Mucosa of descending colon (tissue), 3 donors: ENCODE measurements at regions not wholly inside any gene's neighbourhood (a gene's known extent, or its start where the extent isn't known, plus 50 kb on each side); places are given as distances from the start of the nearest gene placed in this dataset.

ENCODE experiments used
- ATAC-seq: fragments of 200-7000 bp; cut with Tn5 transposase; one replicate; pipeline ENCODE4 v1.9.1; 2020; ENCODE audit warnings: mild to moderate bottlenecking, moderate library complexity
- DNase-seq, 3 donors: peaks; one replicate each; pipeline ENCODE4 v3.0.0-alpha.2; 2020
- H3K36me3 ChIP-seq: fragments of 200-600 bp; one replicate; pipeline ENCODE4 v1.8.0; 2021; ENCODE audit warnings: low read depth, mild to moderate bottlenecking
- H3K4me1 ChIP-seq: fragments of 200-600 bp; one replicate; pipeline ENCODE4 v1.8.0; 2021; ENCODE audit warnings: low read depth, mild to moderate bottlenecking
- H3K4me3 ChIP-seq: fragments of 200-600 bp; one replicate; pipeline ENCODE4 v1.8.0; 2021; ENCODE audit warnings: mild to moderate bottlenecking
- H3K9me3 ChIP-seq: fragments of 200-600 bp; one replicate; pipeline ENCODE4 v1.8.0; 2021; ENCODE audit warnings: mild to moderate bottlenecking
- CTCF ChIP-seq: fragments of 200-600 bp; IDR thresholded peaks from one replicate; pipeline ENCODE4 v1.8.0; 2022; ENCODE audit warnings: antibody characterized with exemption, mild to moderate bottlenecking
- intact Hi-C, 2 donors: fragments of 100-400 bp; cut with DNase I in 1 of 2; cut with micrococcal nuclease in 1 of 2; formaldehyde crosslinking; loops; one replicate each; pipeline versions ENCODE4 v1.11.0 to v1.11.1; 2022; cut with DNase I, micrococcal nuclease
- donor health status: DM: no; HTN: no; CAD: no; lungs with moderate emphysema.
- donor health status: DM: no; HTN: no; CAD: no.
- donor health status: DM: no; HTN: yes; CAD: no.

- intact Hi-C loops = no loop called here
These were observed 74.7 kb upstream of the SNTG2 start for GRCh38 chr2:875687-876615.

GRCh38 chr2:873651-874580, 76.7 kb upstream of the SNTG2 start:
- Histone ChIP-seq H3K9me3 (no peaks in the 10 kb centered on the region), H3K36me3 (no peaks in the 10 kb centered on the region), H3K4me1 (no peaks in the 10 kb centered on the region), H3K4me3 (no peak overlapping the region)
- intact Hi-C loops = no loop called here
- TF ChIP-seq CTCF = no peak
- ATAC-seq (no peak), DNase-seq (no peak)

More at GRCh38 chr2:875687-876615, 74.7 kb upstream of the SNTG2 start:
- no peak for DNase-seq
- H3K4me3 ChIP-seq = no peak overlapping the region
- TF ChIP-seq CTCF = no peak
- H3K9me3 ChIP-seq = no peaks in the 10 kb centered on the region
- no peak for ATAC-seq
- no peaks in the 10 kb centered on the region for H3K36me3 ChIP-seq
- no peaks in the 10 kb centered on the region for H3K4me1 ChIP-seq

GRCh38 chr2:873027-873426, 77.6 kb upstream of the SNTG2 start:
- DNase-seq = no peak
- Histone ChIP-seq H3K36me3 (no peaks in the 10 kb centered on the region), H3K4me1 (no peaks in the 10 kb centered on the region), H3K4me3 (no peak overlapping the region), H3K9me3 (no peaks in the 10 kb centered on the region)
- intact Hi-C loops = no loop called here
- TF ChIP-seq CTCF = no peak
- ATAC-seq = no peak

GRCh38 chr2:871926-872680, 78.5 kb upstream of the SNTG2 start:
- no peak for ATAC-seq
- Histone ChIP-seq H3K4me1 (no peaks in the 10 kb centered on the region), H3K36me3 (no peaks in the 10 kb centered on the region), H3K4me3 (no peak overlapping the region), H3K9me3 (no peaks in the 10 kb centered on the region)
- DNase-seq = no peak
- intact Hi-C loops = no loop called here
- TF ChIP-seq CTCF = no peak

- no peak for ATAC-seq
- TF ChIP-seq CTCF = no peak
These were observed 79.4 kb upstream of the SNTG2 start for GRCh38 chr2:871175-871727.

More at GRCh38 chr2:871175-871727, 79.4 kb upstream of the SNTG2 start:
- no peaks in the 10 kb centered on the region for H3K4me1 ChIP-seq
- no peak overlapping the region for H3K4me3 ChIP-seq
- DNase-seq = no peak
- intact Hi-C loops = no loop called here
- H3K36me3 ChIP-seq = no peaks in the 10 kb centered on the region
- H3K9me3 ChIP-seq = no peaks in the 10 kb centered on the region
